ENCODE measurements at regions not wholly inside any gene's neighbourhood (a gene's known extent, or its start where the extent isn't known, plus 50 kb on each side); places are given as distances from the start of the nearest gene placed in this dataset.
"Not testable (repeated sequence)": the region's sequence is repeated elsewhere in the genome, so short reads cannot be mapped to it uniquely, and the experiment has no call there.

DNA sequence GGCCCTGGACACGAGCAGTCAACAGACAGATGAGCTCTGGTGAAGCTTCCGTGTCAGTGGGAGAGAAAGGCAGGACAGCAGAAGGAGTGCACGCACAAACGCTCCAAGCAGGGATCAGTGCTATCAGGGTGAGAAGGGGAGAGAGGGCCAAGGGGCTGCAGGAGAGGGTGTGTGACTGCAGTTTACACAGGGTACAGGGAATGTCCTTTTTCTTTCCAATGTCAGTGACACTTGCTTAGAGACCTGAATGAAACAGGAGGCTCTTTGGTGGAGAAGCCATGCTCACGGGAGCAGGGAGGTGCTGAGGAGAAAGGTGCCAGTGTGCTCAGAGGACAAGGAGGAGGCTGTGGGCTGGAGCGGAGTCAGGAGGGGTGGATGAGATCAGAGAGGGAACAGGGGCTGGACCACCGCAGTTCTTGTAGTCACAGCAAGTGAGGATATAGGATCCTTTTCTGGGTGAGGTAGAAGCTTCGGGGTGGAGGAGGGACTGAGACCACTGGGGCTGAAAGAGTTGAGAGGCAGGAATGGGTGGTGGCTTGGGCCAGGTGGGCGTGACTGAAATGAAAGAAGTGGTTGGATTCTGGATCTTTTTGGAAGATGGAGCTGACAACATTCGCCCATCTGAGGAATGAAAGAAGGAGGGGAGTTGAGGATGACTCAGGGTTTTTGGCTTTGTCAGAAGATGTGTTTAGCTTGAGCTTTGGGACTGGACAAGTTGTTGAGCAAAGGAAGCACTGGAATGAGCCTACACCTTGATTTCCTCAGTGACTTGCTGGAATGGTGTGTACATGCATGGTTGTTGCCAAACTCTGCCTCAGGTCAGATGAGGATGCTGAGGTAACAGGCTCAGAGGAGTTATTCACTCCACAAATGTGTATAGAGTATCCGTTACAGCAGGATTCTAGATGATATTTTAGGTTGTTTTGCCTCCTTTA lies 87.9 kb downstream of the ADAMTS15 start:
- Histone ChIP-seq H3K4me1 (no peaks in the 10 kb centered on the region), H3K27me3 (no peaks in the 10 kb centered on the region), H3K36me3 (no peaks in the 10 kb centered on the region), H3K9me3 (no peaks in the 10 kb centered on the region), H3K4me3 (no peak overlapping the region), H3K27ac (no peak overlapping the region)
- DNase-seq (no peak), ATAC-seq (peak in 1 of 2 donors; percentile 46)
- in situ Hi-C loops (cut with MboI; ENCODE audit: low sequenced_read_pairs in 4 of 4) (no loop called here), intact Hi-C loops (cut with DNase I; ENCODE audit: low total_unique reads) (no loop called here)
- no peak for TF ChIP-seq POLR2A (IDR thresholded peaks at IDR 0.05)
- TF ChIP-seq, protein P1, sequence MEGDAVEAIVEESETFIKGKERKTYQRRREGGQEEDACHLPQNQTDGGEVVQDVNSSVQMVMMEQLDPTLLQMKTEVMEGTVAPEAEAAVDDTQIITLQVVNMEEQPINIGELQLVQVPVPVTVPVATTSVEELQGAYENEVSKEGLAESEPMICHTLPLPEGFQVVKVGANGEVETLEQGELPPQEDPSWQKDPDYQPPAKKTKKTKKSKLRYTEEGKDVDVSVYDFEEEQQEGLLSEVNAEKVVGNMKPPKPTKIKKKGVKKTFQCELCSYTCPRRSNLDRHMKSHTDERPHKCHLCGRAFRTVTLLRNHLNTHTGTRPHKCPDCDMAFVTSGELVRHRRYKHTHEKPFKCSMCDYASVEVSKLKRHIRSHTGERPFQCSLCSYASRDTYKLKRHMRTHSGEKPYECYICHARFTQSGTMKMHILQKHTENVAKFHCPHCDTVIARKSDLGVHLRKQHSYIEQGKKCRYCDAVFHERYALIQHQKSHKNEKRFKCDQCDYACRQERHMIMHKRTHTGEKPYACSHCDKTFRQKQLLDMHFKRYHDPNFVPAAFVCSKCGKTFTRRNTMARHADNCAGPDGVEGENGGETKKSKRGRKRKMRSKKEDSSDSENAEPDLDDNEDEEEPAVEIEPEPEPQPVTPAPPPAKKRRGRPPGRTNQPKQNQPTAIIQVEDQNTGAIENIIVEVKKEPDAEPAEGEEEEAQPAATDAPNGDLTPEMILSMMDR (IDR thresholded peaks at IDR 0.05 in 4 of 5, conservative IDR thresholded peaks at IDR 0.05 in 1 of 5), result no peak

- H3K4me3 ChIP-seq; intact Hi-C loops (cut with DNase I; ENCODE audit: low total_unique reads); H3K27me3 ChIP-seq; H3K9me3 ChIP-seq; H3K4me1 ChIP-seq; in situ Hi-C loops (cut with MboI; ENCODE audit: low sequenced_read_pairs in 4 of 4); H3K27ac ChIP-seq; H3K36me3 ChIP-seq; ATAC-seq; DNase-seq: not testable (repeated sequence)
These were observed 91.2 kb downstream of the ADAMTS15 start for GRCh38 chr11:130539680-130540079.

DNA sequence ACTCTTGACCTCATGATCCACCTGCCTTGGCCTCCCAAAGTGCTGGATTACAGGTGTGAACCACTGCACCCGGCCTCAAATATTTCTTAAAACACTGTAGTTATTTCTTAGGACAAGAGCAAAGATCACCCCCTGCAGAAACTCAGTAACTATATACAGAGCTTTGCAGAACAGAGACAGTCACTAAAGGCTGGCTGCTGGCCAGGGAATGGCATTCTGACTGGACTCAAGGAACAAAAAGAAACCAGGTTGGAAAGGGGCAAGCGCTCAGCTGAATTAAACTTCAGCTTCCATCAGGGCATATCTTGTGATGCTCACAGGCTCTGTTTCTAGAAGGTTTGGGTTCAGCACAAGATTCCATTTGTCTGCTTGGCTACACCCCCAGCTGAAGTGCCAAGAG lies 95.8 kb downstream of the ADAMTS15 start:
- DNase-seq (no peak), ATAC-seq (no peak)
- Histone ChIP-seq H3K9me3 (no peaks in the 10 kb centered on the region), H3K27me3 (no peaks in the 10 kb centered on the region), H3K27ac (no peak overlapping the region), H3K4me1 (peaks cover 3 to 7% of the 10 kb centered on the region in 2 donors), H3K4me3 (no peak overlapping the region), H3K36me3 (no peaks in the 10 kb centered on the region)
- in situ Hi-C loops (cut with MboI; ENCODE audit: low sequenced_read_pairs in 4 of 4) (no loop called here), intact Hi-C loops (cut with DNase I; ENCODE audit: low total_unique reads) (no loop called here)
- no peak for TF ChIP-seq POLR2A (IDR thresholded peaks at IDR 0.05)
- TF ChIP-seq, protein P1 (IDR thresholded peaks at IDR 0.05 in 4 of 5, conservative IDR thresholded peaks at IDR 0.05 in 1 of 5), result no peak

GRCh38 chr11:130545449-130546072 lies 97.1 kb downstream of the ADAMTS15 start:
- Histone ChIP-seq H3K4me3 (no peak overlapping the region), H3K27ac (no peak overlapping the region), H3K9me3 (no peaks in the 10 kb centered on the region), H3K4me1 (peaks cover 13 to 15% of the 10 kb centered on the region in 2 donors), H3K36me3 (no peaks in the 10 kb centered on the region), H3K27me3 (no peaks in the 10 kb centered on the region)
- no peak for DNase-seq
- in situ Hi-C loops (cut with MboI; ENCODE audit: low sequenced_read_pairs in 4 of 4), result no loop called here
- no peak for TF ChIP-seq POLR2A (IDR thresholded peaks at IDR 0.05)
- TF ChIP-seq, protein P1 (IDR thresholded peaks at IDR 0.05 in 4 of 5, conservative IDR thresholded peaks at IDR 0.05 in 1 of 5), result no peak
- intact Hi-C loops (cut with DNase I; ENCODE audit: low total_unique reads), result no loop called here
- ATAC-seq, result no peak

DNA sequence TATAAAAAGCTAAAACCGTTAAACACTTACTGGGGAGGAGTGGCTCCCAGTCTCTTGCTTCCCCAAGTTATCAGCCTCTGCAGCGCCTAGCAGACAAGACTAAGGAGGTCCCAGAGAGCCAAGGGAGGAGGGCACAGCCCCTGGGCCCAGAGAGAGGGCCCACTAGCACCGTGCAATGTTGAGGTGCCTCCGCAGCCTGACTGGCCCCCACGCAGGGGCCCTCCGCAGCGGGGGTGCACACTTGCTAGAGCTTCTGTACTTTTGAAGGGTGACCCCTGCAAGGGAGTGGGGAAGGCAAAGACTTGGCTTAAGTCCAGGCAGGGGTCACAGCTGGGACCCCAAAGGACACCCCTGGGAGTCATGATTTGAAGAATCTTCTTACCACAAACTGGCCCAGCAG lies 98.0 kb downstream of the ADAMTS15 start:
- DNase-seq (no peak), ATAC-seq (no peak)
- H3K27ac ChIP-seq, result no peak overlapping the region
- intact Hi-C loops (cut with DNase I; ENCODE audit: low total_unique reads) (no loop called here), in situ Hi-C loops (cut with MboI; ENCODE audit: low sequenced_read_pairs in 4 of 4) (no loop called here)
- no peak overlapping the region for H3K4me3 ChIP-seq
- H3K36me3 ChIP-seq, result no peaks in the 10 kb centered on the region
- no peaks in the 10 kb centered on the region for H3K27me3 ChIP-seq
- peaks cover 13 to 15% of the 10 kb centered on the region in 2 donors for H3K4me1 ChIP-seq
- TF ChIP-seq, protein P1 (IDR thresholded peaks at IDR 0.05 in 4 of 5, conservative IDR thresholded peaks at IDR 0.05 in 1 of 5), result no peak
- TF ChIP-seq POLR2A (IDR thresholded peaks at IDR 0.05), result no peak
- H3K9me3 ChIP-seq, result no peaks in the 10 kb centered on the region

Data from gastrocnemius medialis (tissue), 4 donors.